ENCODE measurements at regions not wholly inside any gene's neighbourhood (a gene's known extent, or its start where the extent isn't known, plus 50 kb on each side); places are given as distances from the start of the nearest gene placed in this dataset.
"Not testable (repeated sequence)": the region's sequence is repeated elsewhere in the genome, so short reads cannot be mapped to it uniquely, and the experiment has no call there.

GRCh38 chr1:194858811-194859480 lies 1672.5 kb upstream of the B3GALT2 start:
- DNase-seq, result not testable (repeated sequence)

GRCh38 chr1:194857413-194857812 lies 1671.0 kb upstream of the B3GALT2 start:
- DNase-seq, result no peak

GRCh38 chr1:194848846-194849245 lies 1662.4 kb upstream of the B3GALT2 start:
- DNase-seq, result no peak

DNA sequence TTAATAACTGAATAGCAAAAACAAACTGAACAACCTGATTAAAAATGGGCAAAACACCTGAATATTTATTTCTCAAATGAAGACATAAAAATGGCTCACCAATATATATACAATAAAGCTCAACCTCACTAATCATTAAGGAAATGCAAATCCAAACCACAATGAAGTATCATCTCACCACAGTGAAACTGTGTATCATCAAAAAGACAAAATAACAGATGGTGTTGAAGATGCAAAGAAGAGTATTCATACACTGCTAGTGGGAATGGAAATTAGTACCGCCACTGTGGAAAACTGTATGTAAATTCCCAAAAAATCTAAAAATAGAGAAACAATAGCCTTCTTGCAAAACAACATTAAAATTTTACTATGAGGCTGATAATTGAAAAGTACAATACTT lies 1660.1 kb upstream of the B3GALT2 start:
- DNase-seq, result no peak

GRCh38 chr1:194843077-194843476 lies 1656.7 kb upstream of the B3GALT2 start:
- DNase-seq, result no peak

DNA sequence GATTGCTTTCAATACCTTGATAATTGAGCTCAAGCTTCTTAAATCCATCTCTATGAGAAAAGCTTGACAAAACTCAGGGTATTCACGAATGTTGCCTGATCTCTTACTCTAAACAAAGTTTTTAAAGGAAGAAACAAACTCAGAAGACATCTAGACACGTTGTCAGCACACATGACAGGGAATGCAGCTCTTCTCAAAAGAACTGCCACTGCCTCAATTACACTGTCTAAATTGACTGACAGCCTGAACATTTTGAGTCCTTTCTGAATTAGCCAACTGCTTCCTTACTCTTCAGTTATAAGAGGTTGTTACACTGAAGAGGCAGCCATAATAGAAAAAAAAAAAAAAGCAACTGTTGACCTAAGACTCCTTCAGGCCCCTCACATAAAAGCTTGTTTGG lies 1646.7 kb upstream of the B3GALT2 start:
- DNase-seq, result no peak

DNA sequence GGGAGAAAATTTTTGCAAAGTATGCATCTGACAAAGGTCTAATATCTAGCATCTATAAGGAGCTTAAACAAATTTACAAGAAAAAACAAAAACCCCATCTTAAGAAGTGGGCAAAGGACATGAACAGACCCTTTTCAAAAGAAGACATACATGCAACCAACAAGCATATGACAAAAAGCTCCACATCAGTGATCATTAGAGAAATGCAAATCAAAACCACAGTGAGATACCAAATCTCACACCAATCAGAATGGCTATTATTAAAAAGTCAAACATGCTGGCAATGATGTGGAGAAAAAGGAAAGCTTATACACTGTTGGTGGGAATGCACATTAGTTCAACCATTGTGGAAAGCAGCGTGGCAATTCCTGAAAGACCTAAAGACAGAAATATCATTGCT lies 1645.2 kb upstream of the B3GALT2 start:
- DNase-seq, result not testable (repeated sequence)

DNA sequence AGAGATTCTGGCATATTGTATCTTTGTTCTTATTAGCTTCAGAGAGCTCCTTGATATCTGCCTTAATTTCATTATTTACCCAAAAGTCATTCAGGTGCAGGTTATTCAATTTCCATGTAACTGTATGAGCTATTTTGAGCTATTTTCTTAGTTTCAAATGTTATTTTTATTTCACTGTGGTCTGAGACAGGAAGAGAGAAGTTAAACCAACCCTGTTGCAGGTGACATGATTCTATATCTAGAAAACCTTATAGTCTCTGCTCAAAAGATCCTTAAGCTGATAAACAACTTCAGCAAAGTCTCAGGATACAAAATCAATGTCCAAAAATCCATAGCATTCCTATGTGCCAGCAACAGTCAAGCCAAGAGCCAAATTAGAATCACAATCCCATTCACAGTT lies 1644.0 kb upstream of the B3GALT2 start:
- no peak for DNase-seq

- no peak for DNase-seq
Measured at GRCh38 chr1:194829492-194829891, 1643.1 kb upstream of the B3GALT2 start.

DNA sequence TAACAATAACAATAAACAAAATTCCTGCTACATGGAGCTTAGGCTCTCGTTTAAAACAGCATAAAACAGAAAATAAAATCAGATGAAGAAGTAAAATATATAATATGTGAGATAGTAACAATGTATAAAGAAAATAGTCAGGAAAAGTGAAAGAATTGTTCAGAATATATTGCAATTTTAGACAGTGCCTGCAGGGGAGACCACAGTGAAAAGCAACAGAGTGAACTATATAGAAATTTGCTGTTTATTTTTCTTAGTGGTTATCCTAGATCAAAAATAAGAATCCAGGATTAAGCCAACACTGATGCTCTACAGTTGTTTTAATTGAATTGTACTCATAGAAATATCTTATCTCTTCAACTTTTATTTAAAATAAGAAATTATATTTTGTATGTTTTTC lies 1639.0 kb upstream of the B3GALT2 start:
- DNase-seq, result no peak

DNA sequence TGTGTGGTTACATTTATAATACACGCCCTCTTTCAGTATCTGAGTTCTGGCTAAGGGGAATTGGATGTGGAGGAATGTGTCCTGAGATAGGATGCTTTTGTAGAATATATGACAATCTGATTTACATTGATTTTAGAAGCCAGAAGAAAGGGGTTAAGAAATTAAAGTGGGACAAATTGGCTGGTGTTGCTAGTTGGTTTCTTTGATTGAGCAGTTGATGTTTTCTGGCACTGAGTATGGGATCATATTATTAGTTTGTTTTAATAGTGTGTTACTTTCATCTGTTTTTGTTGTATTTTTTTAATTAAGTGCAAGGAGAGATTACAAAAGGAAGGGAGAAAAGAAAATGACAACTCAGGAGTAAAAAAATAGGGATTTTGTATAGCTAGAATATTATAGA lies 1634.7 kb upstream of the B3GALT2 start:
- no peak for DNase-seq

- no peak for DNase-seq
Measured at GRCh38 chr1:194818674-194819073, 1632.3 kb upstream of the B3GALT2 start.

- no peak for DNase-seq
Measured at GRCh38 chr1:194816859-194817258, 1630.4 kb upstream of the B3GALT2 start.

DNA sequence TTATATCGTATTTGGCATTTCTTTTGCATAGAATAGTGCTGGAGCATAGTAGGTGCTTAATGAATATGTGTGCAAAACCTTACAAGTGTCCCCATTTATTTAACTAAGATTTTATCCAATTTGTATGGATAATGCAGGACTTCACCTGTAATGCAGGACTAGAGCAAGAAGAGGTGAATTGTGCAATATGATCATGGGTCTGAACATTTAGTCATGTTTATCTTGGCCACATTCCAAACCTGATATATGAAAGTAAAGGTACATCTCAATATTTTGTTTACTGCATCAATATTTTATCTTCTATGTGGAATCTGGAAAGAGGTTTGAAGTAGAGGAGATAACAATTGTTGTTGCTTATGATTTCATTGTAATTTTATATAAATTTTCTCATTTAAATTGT lies 1626.7 kb upstream of the B3GALT2 start:
- no peak for DNase-seq

- no peak for DNase-seq
Measured at GRCh38 chr1:194809665-194810064, 1623.3 kb upstream of the B3GALT2 start.

- DNase-seq, result no peak
Measured at GRCh38 chr1:194809215-194809614, 1622.8 kb upstream of the B3GALT2 start.

- DNase-seq, result no peak
Measured at GRCh38 chr1:194807530-194808220, 1621.3 kb upstream of the B3GALT2 start.

DNA sequence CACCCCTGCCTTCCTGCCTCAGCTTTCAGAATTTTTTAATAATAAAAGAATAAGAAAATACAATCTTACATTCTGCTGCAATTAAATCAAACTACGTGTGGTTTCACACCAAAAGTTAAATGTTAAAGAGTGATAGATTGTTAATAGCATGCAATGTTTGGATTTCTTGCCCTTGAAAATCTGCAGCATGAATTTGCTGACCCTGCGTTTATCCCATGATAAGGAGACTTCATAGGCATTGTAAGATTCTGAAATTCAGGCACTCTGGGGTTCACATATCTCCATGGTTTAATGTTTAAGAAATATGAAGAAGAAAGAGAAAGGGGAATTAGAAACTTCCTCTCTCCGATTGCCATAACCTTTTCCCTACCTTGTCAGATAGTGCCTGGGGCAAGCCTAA lies 1616.2 kb upstream of the B3GALT2 start:
- DNase-seq, result no peak

DNA sequence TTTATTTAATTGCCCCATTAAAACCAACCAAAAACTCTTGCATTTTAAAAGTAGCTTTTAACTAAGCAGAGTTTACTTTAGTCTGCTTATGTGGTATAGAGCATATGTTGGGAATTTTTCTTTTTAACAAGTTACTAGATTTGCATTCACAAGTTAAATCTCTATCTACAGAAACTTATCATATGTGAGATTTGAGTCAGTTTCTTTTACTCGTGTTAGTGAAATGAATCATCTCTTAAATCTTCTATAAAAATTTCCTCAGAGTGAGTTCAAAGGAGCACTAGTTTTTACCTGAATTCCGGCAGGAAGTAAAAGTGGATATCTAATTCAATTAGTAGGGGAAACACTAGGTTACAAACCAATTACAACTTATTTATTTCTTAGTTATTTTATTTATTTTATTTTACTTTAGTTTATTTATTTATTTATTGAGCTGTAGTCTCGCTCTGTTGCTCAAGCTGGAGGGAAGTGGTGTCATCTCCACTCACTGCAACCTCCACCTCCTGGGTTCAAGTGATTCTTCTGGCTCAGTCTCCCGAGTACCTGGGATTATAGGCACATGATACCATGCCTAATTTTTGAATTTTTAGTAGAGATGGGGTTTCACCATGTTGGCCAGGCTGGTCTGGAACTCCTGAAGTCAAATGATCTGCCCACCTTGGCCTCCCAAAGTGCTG lies 1609.6 kb upstream of the B3GALT2 start:
- no peak for DNase-seq

DNA sequence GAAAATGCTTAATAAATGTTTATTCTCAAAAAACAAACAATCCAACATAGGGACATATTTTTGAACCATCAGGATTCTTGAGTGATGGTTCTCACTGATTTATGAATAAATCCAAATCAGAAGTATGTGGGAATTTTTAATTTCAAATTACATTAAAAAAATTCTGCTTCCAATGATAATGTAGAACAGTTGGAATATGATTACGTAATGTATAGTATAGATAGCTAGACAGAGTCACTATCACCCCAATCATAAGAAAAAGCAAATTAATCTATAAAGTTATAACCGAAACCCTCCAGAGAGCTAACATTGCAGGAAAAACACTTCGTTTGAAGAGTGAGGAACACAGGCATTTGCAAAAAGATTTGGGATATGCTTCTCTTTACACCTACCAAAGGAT lies 1600.6 kb upstream of the B3GALT2 start:
- DNase-seq, result no peak

GRCh38 chr1:194786027-194786426 lies 1599.6 kb upstream of the B3GALT2 start:
- DNase-seq, result no peak

GRCh38 chr1:194776657-194777056 lies 1590.2 kb upstream of the B3GALT2 start:
- DNase-seq, result no peak

- DNase-seq, result no peak
Measured at GRCh38 chr1:194774535-194774934, 1588.1 kb upstream of the B3GALT2 start.

All from stimulated activated CD4-positive, alpha-beta T cell treated with anti-CD3 and anti-CD28 coated beads, Interleukin-12 subunit alpha, Interleukin-12 subunit beta, amount 100 ng/mL, for 4 hours (primary cell).